Loucy (cell line): ENCODE measurements at regions not wholly inside any gene's neighbourhood (a gene's known extent, or its start where the extent isn't known, plus 50 kb on each side); places are given as distances from the start of the nearest gene placed in this dataset.

ENCODE experiments used
- H2AFZ ChIP-seq: fragments of 200-600 bp; sonication (generic); 2 replicates; pipeline ENCODE4 v1.6.0; 2016; ENCODE audit warnings: antibody characterized with exemption, mild to moderate bottlenecking, low read length, moderate library complexity
- H3F3A ChIP-seq: fragments of 200-600 bp; 2 replicates; pipeline ENCODE4 v1.6.0; 2016; ENCODE audit warnings: antibody characterized with exemption, low read depth, mild to moderate bottlenecking
- H3K27me3 ChIP-seq: fragments of 200-600 bp; sonication (generic); 2 replicates; pipeline ENCODE4 v1.6.1; 2014; ENCODE audit warnings: low read length, mild to moderate bottlenecking; ENCODE audit not compliant: insufficient read depth, poor library complexity, severe bottlenecking
- H3K36me3 ChIP-seq: fragments of 200-600 bp; sonication (generic); 2 replicates; pipeline ENCODE4 v1.6.1; 2016; ENCODE audit warnings: low read length; ENCODE audit not compliant: insufficient read depth
- H3K4me1 ChIP-seq: fragments of 200-600 bp; sonication (generic); 2 replicates; pipeline ENCODE4 v1.5.1; 2014; ENCODE audit warnings: low read length, mild to moderate bottlenecking; ENCODE audit not compliant: insufficient read depth, poor library complexity, severe bottlenecking
- H3K4me2 ChIP-seq: fragments of 200-600 bp; sonication (generic); 2 replicates; pipeline ENCODE4 v1.6.0; 2014; ENCODE audit warnings: antibody characterized with exemption, low read length, low read depth, mild to moderate bottlenecking; ENCODE audit not compliant: poor library complexity, severe bottlenecking
- H3K4me3 ChIP-seq: fragments of 200-600 bp; sonication (generic); 2 replicates; pipeline ENCODE4 v1.5.1; 2014; ENCODE audit warnings: low read length, mild to moderate bottlenecking, mixed read lengths; ENCODE audit not compliant: poor library complexity, severe bottlenecking
- H3K79me2 ChIP-seq: fragments of 200-600 bp; sonication (generic); 2 replicates; pipeline ENCODE4 v1.6.1; 2014; ENCODE audit warnings: low read length; ENCODE audit not compliant: insufficient read depth
- H3K9ac ChIP-seq: fragments of 200-600 bp; sonication (generic); 2 replicates; pipeline ENCODE4 v1.6.0; 2014; ENCODE audit warnings: mild to moderate bottlenecking, low read depth, low read length, moderate library complexity; ENCODE audit not compliant: poor library complexity, severe bottlenecking
- H3K9me2 ChIP-seq: fragments of 200-600 bp; sonication (generic); replicated peaks from 2 replicates; pipeline ENCODE4 v1.6.1; 2016; ENCODE audit warnings: low read depth, low read length, mixed read lengths
- H3K9me3 ChIP-seq: fragments of 200-600 bp; sonication (generic); 2 replicates; pipeline ENCODE4 v1.6.1; 2014; ENCODE audit warnings: mild to moderate bottlenecking, antibody characterized with exemption, low read length, low read depth; ENCODE audit not compliant: insufficient read depth
- H4K20me1 ChIP-seq: fragments of 200-600 bp; sonication (generic); 2 replicates; pipeline ENCODE4 v1.6.0; 2014; ENCODE audit warnings: antibody characterized with exemption, low read length, mild to moderate bottlenecking; ENCODE audit not compliant: insufficient read depth, poor library complexity, severe bottlenecking
- EZH2phosphoT487 ChIP-seq: fragments of 200-600 bp; IDR thresholded peaks from 2 replicates; pipeline ENCODE4 v1.6.1; 2018; ENCODE audit warnings: antibody characterized with exemption, mild to moderate bottlenecking, moderate library complexity, borderline replicate concordance
- TF ChIP-seq, protein P1 (sequence below): fragments of 200-600 bp; sonication (generic); conservative IDR thresholded peaks from 2 replicates; pipeline ENCODE4 v1.5.1; 2014; ENCODE audit warnings: mild to moderate bottlenecking, antibody characterized with exemption, low read length

DNA sequence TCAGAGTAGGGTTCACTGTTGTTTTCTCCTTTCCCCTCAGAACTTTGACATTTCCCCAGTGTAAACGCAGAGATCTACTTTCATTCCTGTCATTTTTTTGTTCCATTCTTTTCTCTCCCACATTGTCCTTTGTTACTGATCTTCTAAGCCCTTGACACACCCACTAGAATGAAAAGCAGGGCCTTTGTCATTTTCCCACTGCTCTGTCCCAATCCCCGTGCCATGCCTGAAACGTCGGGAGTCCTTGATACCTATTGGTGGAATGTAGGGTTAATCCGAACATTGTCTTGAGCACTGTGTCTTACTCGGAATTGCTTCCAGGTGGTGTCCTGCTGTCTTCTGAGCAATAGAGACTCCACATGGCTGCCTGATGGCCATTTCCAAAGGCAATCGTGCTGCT lies 887.1 kb upstream of the FRG1 start:
- Histone ChIP-seq H3K4me2 (no peak overlapping the region), H3K27me3 (no peaks in the 10 kb centered on the region), H4K20me1 (no peaks in the 10 kb centered on the region), H3K9me3 (no peaks in the 10 kb centered on the region; the same call in 1 of the 2 replicates), H2AFZ (no peak overlapping the region), H3K4me1 (no peaks in the 10 kb centered on the region), H3K79me2 (no peaks in the 10 kb centered on the region), H3K36me3 (no peaks in the 10 kb centered on the region), H3F3A (no peaks in the 10 kb centered on the region), H3K4me3 (no peak overlapping the region), H3K9me2 (no peaks in the 10 kb centered on the region), H3K9ac (no peak overlapping the region)
- TF ChIP-seq, protein P1, sequence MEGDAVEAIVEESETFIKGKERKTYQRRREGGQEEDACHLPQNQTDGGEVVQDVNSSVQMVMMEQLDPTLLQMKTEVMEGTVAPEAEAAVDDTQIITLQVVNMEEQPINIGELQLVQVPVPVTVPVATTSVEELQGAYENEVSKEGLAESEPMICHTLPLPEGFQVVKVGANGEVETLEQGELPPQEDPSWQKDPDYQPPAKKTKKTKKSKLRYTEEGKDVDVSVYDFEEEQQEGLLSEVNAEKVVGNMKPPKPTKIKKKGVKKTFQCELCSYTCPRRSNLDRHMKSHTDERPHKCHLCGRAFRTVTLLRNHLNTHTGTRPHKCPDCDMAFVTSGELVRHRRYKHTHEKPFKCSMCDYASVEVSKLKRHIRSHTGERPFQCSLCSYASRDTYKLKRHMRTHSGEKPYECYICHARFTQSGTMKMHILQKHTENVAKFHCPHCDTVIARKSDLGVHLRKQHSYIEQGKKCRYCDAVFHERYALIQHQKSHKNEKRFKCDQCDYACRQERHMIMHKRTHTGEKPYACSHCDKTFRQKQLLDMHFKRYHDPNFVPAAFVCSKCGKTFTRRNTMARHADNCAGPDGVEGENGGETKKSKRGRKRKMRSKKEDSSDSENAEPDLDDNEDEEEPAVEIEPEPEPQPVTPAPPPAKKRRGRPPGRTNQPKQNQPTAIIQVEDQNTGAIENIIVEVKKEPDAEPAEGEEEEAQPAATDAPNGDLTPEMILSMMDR: no peak
- no peak for TF ChIP-seq EZH2phosphoT487

DNA sequence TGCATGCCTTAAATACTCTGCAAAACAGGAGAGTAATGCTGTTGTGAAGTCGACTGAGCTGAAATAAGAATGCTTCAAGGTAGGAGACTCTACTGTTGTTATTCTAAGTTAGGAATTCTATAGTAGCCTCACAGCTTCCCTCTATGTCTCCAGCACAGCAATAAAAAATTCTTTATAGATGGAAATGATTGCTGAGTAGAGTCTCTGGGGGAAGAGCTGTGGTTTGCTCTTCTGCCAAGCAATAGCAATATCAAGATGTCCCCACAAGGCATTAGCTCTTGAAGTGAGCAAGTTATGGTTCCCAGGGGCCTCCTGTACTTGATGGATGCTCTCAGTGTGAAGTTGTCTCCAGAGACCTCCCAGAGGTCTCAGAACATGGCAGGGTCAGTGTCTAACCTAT lies 880.6 kb upstream of the FRG1 start:
- H3K9ac ChIP-seq: no peak overlapping the region
- H3K36me3 ChIP-seq: no peaks in the 10 kb centered on the region
- no peaks in the 10 kb centered on the region for H3K27me3 ChIP-seq
- H3K9me3 ChIP-seq: peaks cover 2% of the 10 kb centered on the region; the same call in 1 of the 2 replicates
- no peaks in the 10 kb centered on the region for H4K20me1 ChIP-seq
- no peak overlapping the region for H2AFZ ChIP-seq
- no peaks in the 10 kb centered on the region for H3F3A ChIP-seq
- no peak overlapping the region for H3K4me3 ChIP-seq
- H3K79me2 ChIP-seq: no peaks in the 10 kb centered on the region
- H3K9me2 ChIP-seq: no peaks in the 10 kb centered on the region
- no peak for TF ChIP-seq EZH2phosphoT487
- TF ChIP-seq, protein P1: no peak
- H3K4me2 ChIP-seq: no peak overlapping the region
- H3K4me1 ChIP-seq: no peaks in the 10 kb centered on the region

DNA sequence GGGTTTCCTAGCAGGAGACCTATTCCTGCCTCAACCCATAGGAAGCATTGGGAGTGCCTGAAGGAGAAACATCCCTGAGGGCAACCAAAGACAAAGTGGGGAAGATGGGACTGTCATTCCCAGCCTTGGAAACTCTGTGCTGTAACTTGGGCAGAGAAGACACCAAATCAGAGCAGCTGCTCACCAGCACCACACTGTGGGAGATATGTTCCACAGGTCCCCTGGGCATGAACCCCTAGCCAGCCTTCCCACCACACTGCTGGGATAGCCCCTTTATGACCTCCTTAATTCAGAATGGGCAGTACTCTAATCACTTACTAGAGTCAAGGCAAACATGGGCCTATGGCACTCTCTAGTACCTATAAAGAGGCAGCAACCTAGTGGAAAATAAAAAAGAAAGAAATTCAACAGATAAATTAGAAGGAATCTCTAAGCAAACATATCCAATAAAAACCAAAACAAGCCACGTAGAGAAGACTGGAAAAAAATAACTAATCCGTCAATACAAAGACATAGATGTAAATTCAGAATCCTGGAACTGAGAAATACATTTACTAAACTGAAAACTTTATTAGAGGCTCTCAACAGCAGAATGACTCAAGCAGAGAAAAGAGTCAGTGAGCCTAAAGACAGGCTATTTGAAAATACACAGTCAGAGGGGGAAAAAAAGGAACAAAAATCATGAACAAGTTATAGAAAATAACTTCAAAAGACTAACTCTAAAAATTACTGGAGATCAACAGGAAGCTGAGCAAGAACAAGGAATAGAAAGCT lies 878.4 kb upstream of the FRG1 start:
- Histone ChIP-seq H3K9ac (no peak overlapping the region), H3K4me1 (no peaks in the 10 kb centered on the region), H4K20me1 (no peaks in the 10 kb centered on the region), H2AFZ (no peak overlapping the region), H3F3A (no peaks in the 10 kb centered on the region), H3K36me3 (no peaks in the 10 kb centered on the region), H3K9me2 (no peaks in the 10 kb centered on the region), H3K27me3 (no peaks in the 10 kb centered on the region), H3K79me2 (no peaks in the 10 kb centered on the region), H3K4me3 (no peak overlapping the region), H3K4me2 (no peak overlapping the region), H3K9me3 (peaks cover 2% of the 10 kb centered on the region; the same call in 1 of the 2 replicates)
- no peak for TF ChIP-seq EZH2phosphoT487
- TF ChIP-seq, protein P1: no peak
